ENCODE measurements at regions not wholly inside any gene's neighbourhood (a gene's known extent, or its start where the extent isn't known, plus 50 kb on each side); places are given as distances from the start of the nearest gene placed in this dataset.

GRCh38 chr18:51999351-51999750 is 340.6 kb upstream of the DCC start:
- 33 to 56% (median 41%) methylated on average over 2 of the region's 2 CpGs for whole genome bisulfite sequencing, 5 donors
- H3K4me3 ChIP-seq = no peak overlapping the region
- H3K4me1 ChIP-seq = no peaks in the 10 kb centered on the region
- intact Hi-C loops (cut with DNase I; ENCODE audit: low total_unique reads) = no loop called here
- no peak for TF ChIP-seq POLR2AphosphoS5 (IDR thresholded peaks at IDR 0.05)
- TF ChIP-seq POLR2A (IDR thresholded peaks at IDR 0.05) = no peak
- TF ChIP-seq EP300 (IDR thresholded peaks at IDR 0.05) = no peak
- no peak for TF ChIP-seq CTCF (IDR thresholded peaks at IDR 0.05)
- no peak overlapping the region for H3K27ac ChIP-seq
- peak in 1 of 2 donors; percentile 1 for DNase-seq
- no peaks in the 10 kb centered on the region for H3K36me3 ChIP-seq
- no peaks in the 10 kb centered on the region for H3K27me3 ChIP-seq
- no peaks in the 10 kb centered on the region for H3K9me3 ChIP-seq

- DNase-seq = no peak
- Histone ChIP-seq H3K36me3 (no peaks in the 10 kb centered on the region), H3K4me3 (no peak overlapping the region), H3K9me3 (no peaks in the 10 kb centered on the region), H3K27me3 (no peaks in the 10 kb centered on the region), H3K27ac (no peak overlapping the region), H3K4me1 (no peaks in the 10 kb centered on the region)
- WGBS, 5 donors = 82 to 100% (median 89%) methylated on average over 1 of the region's 1 CpG
- intact Hi-C loops (cut with DNase I; ENCODE audit: low total_unique reads) = no loop called here
- TF ChIP-seq EP300 (IDR thresholded peaks at IDR 0.05) = no peak
- no peak for TF ChIP-seq POLR2A (IDR thresholded peaks at IDR 0.05)
- no peak for TF ChIP-seq POLR2AphosphoS5 (IDR thresholded peaks at IDR 0.05)
Measured at GRCh38 chr18:52000435-52000834, 339.6 kb upstream of the DCC start.

- H3K27me3 ChIP-seq = no peaks in the 10 kb centered on the region
- no peaks in the 10 kb centered on the region for H3K4me1 ChIP-seq
- TF ChIP-seq CTCF (IDR thresholded peaks at IDR 0.05) (no peak), EP300 (IDR thresholded peaks at IDR 0.05) (no peak), POLR2A (IDR thresholded peaks at IDR 0.05) (no peak), POLR2AphosphoS5 (IDR thresholded peaks at IDR 0.05) (no peak)
- intact Hi-C loops (cut with DNase I; ENCODE audit: low total_unique reads) = no loop called here
- no peak overlapping the region for H3K4me3 ChIP-seq
- no peaks in the 10 kb centered on the region for H3K9me3 ChIP-seq
- no peak for DNase-seq
- H3K27ac ChIP-seq = no peak overlapping the region
- 56 to 68% (median 61%) methylated on average over 1 of the region's 1 CpG for WGBS, 5 donors
- H3K36me3 ChIP-seq = no peaks in the 10 kb centered on the region
Measured at GRCh38 chr18:52001106-52001505, 338.9 kb upstream of the DCC start.

GRCh38 chr18:52002600-52002999 is 337.4 kb upstream of the DCC start:
- no peak overlapping the region for H3K4me3 ChIP-seq
- H3K36me3 ChIP-seq = no peaks in the 10 kb centered on the region
- DNase-seq = no peak
- H3K9me3 ChIP-seq = no peaks in the 10 kb centered on the region
- TF ChIP-seq POLR2AphosphoS5 (IDR thresholded peaks at IDR 0.05) (no peak), EP300 (IDR thresholded peaks at IDR 0.05) (no peak), POLR2A (IDR thresholded peaks at IDR 0.05) (no peak), CTCF (IDR thresholded peaks at IDR 0.05) (no peak)
- H3K27ac ChIP-seq = no peak overlapping the region
- H3K27me3 ChIP-seq = no peaks in the 10 kb centered on the region
- WGBS, 5 donors = 79 to 83% (median 82%) methylated on average over 6 of the region's 6 CpGs
- H3K4me1 ChIP-seq = no peaks in the 10 kb centered on the region
- intact Hi-C loops (cut with DNase I; ENCODE audit: low total_unique reads) = no loop called here

- Histone ChIP-seq H3K4me1 (no peaks in the 10 kb centered on the region), H3K27me3 (no peaks in the 10 kb centered on the region), H3K36me3 (no peaks in the 10 kb centered on the region), H3K27ac (no peak overlapping the region), H3K4me3 (no peak overlapping the region), H3K9me3 (no peaks in the 10 kb centered on the region)
- no peak for DNase-seq
- WGBS, 5 donors = 66 to 77% (median 70%) methylated on average over 2 of the region's 2 CpGs
- intact Hi-C loops (cut with DNase I; ENCODE audit: low total_unique reads) = no loop called here
- TF ChIP-seq POLR2AphosphoS5 (IDR thresholded peaks at IDR 0.05) (no peak), CTCF (IDR thresholded peaks at IDR 0.05) (no peak), EP300 (IDR thresholded peaks at IDR 0.05) (no peak), POLR2A (IDR thresholded peaks at IDR 0.05) (no peak)
Measured at GRCh38 chr18:52007105-52007504, 332.9 kb upstream of the DCC start.

All from stomach (tissue), 8 donors.